ENCODE measurements at regions not wholly inside any gene's neighbourhood (a gene's known extent, or its start where the extent isn't known, plus 50 kb on each side); places are given as distances from the start of the nearest gene placed in this dataset.

DNA sequence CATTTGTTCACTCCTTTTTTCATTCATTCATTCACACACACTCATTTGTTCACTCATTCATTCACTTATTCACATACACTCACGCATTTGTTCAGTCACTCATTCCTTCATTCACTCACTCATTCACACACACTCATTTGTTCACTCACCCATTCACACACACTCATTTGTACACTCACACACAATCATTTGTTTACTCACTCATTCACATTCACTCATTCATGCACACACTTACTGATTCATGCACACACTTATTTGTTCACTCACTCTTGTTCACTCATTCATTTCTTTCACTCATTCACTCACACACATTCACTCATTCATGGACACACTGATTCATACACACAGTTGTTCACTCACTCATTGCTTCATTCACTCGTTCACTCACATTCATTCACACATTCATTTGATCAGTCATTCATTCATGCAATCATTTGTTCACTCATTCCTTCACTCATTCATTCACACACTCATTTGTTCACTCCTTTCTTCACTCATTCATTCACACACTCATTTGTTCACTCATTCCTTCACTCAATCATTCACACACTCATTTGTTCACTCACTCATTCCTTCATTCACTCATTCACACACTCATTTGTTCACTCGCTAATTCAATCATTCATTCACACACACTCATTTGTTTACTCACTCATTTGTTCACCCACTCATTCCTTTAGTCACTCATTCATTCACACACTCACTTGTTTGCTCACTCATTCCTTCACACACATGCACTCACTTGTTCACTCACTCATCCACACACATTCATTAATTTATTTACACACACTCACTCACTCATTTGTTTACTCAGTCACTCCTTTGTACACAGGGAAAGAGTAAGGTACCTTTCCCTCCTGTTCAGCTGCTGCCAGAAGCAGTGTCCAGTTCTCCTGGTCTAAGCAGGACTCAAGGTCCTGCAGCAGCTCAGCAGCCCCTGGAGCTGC, 50.7 kb upstream of the BHLHE23 start:
- Histone ChIP-seq H3K79me2 (ENCODE audit: control insufficient read depth, insufficient read depth, low read length, unreplicated experiment) (no peaks in the 10 kb centered on the region), H3K4me3 (ENCODE audit: low read depth, low read length) (no peak overlapping the region), H3K27me3 (ENCODE audit: insufficient read depth, low read length) (peaks cover 36% of the 10 kb centered on the region), H3K4me1 (ENCODE audit: control insufficient read depth, insufficient read depth, low read length, unreplicated experiment) (no peaks in the 10 kb centered on the region), H3K27ac (ENCODE audit: low read depth, low read length) (no peak overlapping the region), H3K36me3 (ENCODE audit: insufficient read depth, low read length) (no peaks in the 10 kb centered on the region), H2AFZ (ENCODE audit: low read length, unreplicated experiment) (no peak overlapping the region)

DNA sequence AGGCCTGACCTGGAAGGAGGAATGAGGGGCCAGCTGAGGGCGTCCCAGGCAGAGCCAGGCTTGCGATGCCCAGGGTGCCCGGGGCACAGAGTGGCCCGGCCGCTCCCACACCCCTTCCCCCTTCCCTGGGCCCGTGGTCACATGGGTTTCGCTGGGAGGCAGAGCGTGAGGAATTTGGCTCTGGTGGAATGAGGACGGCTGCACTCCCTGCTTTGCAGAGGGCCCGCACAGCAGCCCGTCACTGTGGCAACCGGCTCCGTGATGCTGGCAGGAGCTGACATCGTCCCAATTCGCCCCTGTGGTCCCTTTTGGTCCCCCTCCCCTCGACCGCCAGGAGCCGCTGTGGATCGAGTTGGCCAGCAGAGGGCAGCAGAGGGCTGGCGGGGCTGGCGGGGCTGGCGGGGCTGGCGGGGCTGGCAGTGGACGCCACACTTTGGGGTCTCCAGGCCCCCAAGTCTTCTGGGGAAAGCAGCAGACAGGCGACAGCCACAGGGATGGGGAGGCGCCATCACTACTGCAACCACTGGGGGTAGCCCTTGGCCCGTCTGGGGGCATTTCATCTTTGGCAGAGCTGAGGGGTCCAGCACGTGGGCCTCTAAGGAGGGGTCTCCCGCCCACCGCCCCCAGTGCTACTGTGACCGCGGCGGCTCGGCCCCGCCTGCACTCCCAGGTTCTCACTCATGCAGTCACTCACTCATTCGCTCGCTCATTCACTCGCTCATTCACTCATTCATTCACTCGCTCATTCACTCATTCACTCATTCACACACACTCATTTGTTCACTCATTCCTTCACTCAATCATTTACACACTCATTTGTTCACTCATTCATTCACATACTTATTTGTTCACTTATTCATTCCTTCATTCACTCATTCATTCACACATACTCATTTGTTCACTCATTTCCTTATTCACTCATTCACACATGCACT, 49.7 kb upstream of the BHLHE23 start:
- no peaks in the 10 kb centered on the region for H3K79me2 ChIP-seq (ENCODE audit: control insufficient read depth, insufficient read depth, low read length, unreplicated experiment)
- no peak overlapping the region for H3K27ac ChIP-seq (ENCODE audit: low read depth, low read length)
- no peaks in the 10 kb centered on the region for H3K36me3 ChIP-seq (ENCODE audit: insufficient read depth, low read length)
- no peak overlapping the region for H2AFZ ChIP-seq (ENCODE audit: low read length, unreplicated experiment)
- H3K4me3 ChIP-seq (ENCODE audit: low read depth, low read length) = no peak overlapping the region
- peaks cover 44% of the 10 kb centered on the region for H3K27me3 ChIP-seq (ENCODE audit: insufficient read depth, low read length)
- no peaks in the 10 kb centered on the region for H3K4me1 ChIP-seq (ENCODE audit: control insufficient read depth, insufficient read depth, low read length, unreplicated experiment)

Data from ACC112 (cell line).